Adrenal gland (tissue), 9 donors: ENCODE measurements at regions not wholly inside any gene's neighbourhood (a gene's known extent, or its start where the extent isn't known, plus 50 kb on each side); places are given as distances from the start of the nearest gene placed in this dataset.

Experiments used
- DNase-seq, 7 donors: peaks; one replicate each; pipeline ENCODE4 v3.0.0-alpha.2; 2019 to 2020
- H3K27ac ChIP-seq, 5 donors: fragments of 200-600 bp; sonication (generic) in 4 of 5; 1 replicate in 3 of 5; 2 replicates in 2 of 5; pipeline versions ENCODE4 v1.5.1 to v1.8.0; 2016 to 2020; ENCODE audit warnings: mild to moderate bottlenecking in 1 of 5
- H3K27me3 ChIP-seq: fragments of 200-600 bp; 2 replicates; pipeline ENCODE4 v1.8.0; 2021
- H3K36me3 ChIP-seq, 2 donors: fragments of 200-600 bp; replicated peaks in 1 of 2; 1 replicate in 1 of 2; 2 replicates in 1 of 2; pipeline versions ENCODE4 v1.5.1 to v1.8.0; 2018 to 2022
- H3K4me1 ChIP-seq, 2 donors: fragments of 200-600 bp; replicated peaks in 1 of 2; 1 replicate in 1 of 2; 2 replicates in 1 of 2; pipeline versions ENCODE4 v1.5.1 to v1.8.0; 2018 to 2021
- H3K4me3 ChIP-seq, 4 donors: fragments of 200-600 bp; sonication (generic) in 3 of 4; one replicate each; pipeline ENCODE4 v1.5.1; 2016 to 2018
- H3K9me3 ChIP-seq, 3 donors: fragments of 200-600 bp; sonication (generic) in 1 of 3; replicated peaks in 1 of 3; 1 replicate in 2 of 3; 2 replicates in 1 of 3; pipeline versions ENCODE4 v1.5.1 to v1.8.0; 2016 to 2021
- CTCF ChIP-seq, 6 experiments: fragments of 450-650 bp in 4 of 6; fragments of 200-600 bp in 2 of 6; sonication (generic) in 1 of 6; IDR thresholded peaks; 1 replicate in 5 of 6; 2 replicates in 1 of 6; pipeline versions ENCODE4 v1.5.1 to v1.8.0; 2016 to 2021; ENCODE audit warnings: antibody characterized with exemption in 6 of 6, mild to moderate bottlenecking in 2 of 6, moderate library complexity in 1 of 6
- POLR2A ChIP-seq, 2 donors: fragments of 450-650 bp; IDR thresholded peaks; one replicate each; pipeline ENCODE4 v1.6.1; 2017; ENCODE audit warnings: antibody characterized with exemption in 2 of 2, mild to moderate bottlenecking in 2 of 2, moderate library complexity in 1 of 2
- WGBS, 4 donors: extraction: QIAGEN DNeasy Blood & Tissue Kit in 2 of 4; methylation state at CpG; one replicate each; pipeline versions ENCODE4 v1.1.5 to v1.1.7; 2013 to 2017; 5-methylcytosine and 5-hydroxymethylcytosine counted together
- intact Hi-C, 2 donors: fragments of 100-400 bp; cut with DNase I; formaldehyde crosslinking; loops; one replicate each; pipeline versions ENCODE4 v1.14.1 to v1.15.0; 2022 to 2023
- donor health status: healthy with polysubstance abuse.
- donor health status: Bipolar disorder and iron deficiency.
- donor health status: DM: yes; HTN: yes; CAD: no.
- donor health status: DM: no; HTN: no; CAD: no.
- donor health status: DM: no; HTN: no; CAD: no.

GRCh38 chr10:2659660-2660209 lies 407.6 kb upstream of the PFKP start:
- no peak for DNase-seq
- TF ChIP-seq CTCF (IDR thresholded peaks at IDR 0.05) (no peak), POLR2A (IDR thresholded peaks at IDR 0.05) (no peak)
- Histone ChIP-seq H3K36me3 (no peaks in the 10 kb centered on the region), H3K4me3 (no peak overlapping the region), H3K4me1 (no peaks in the 10 kb centered on the region), H3K27ac (no peak overlapping the region), H3K9me3 (no peaks in the 10 kb centered on the region), H3K27me3 (no peaks in the 10 kb centered on the region)
- WGBS, 4 donors, result 64 to 69% (median 64%) methylated on average over 8 of the region's 8 CpGs
- intact Hi-C loops, result no loop called here

GRCh38 chr10:2658780-2659179 lies 408.6 kb upstream of the PFKP start:
- Histone ChIP-seq H3K9me3 (no peaks in the 10 kb centered on the region), H3K4me3 (no peak overlapping the region), H3K4me1 (no peaks in the 10 kb centered on the region), H3K36me3 (no peaks in the 10 kb centered on the region), H3K27ac (no peak overlapping the region), H3K27me3 (no peaks in the 10 kb centered on the region)
- intact Hi-C loops, result no loop called here
- no peak for DNase-seq
- 55 to 77% (median 73%) methylated on average over 4 of the region's 4 CpGs for WGBS, 4 donors
- TF ChIP-seq CTCF (IDR thresholded peaks at IDR 0.05) (no peak), POLR2A (IDR thresholded peaks at IDR 0.05) (no peak)

GRCh38 chr10:2650328-2650727 lies 417.0 kb upstream of the PFKP start:
- WGBS, 4 donors, result 56 to 62% (median 57%) methylated on average over 4 of the region's 4 CpGs
- H3K4me1 ChIP-seq, result no peaks in the 10 kb centered on the region
- intact Hi-C loops, result no loop called here
- no peak for TF ChIP-seq POLR2A (IDR thresholded peaks at IDR 0.05)
- TF ChIP-seq CTCF (IDR thresholded peaks at IDR 0.05), result no peak
- DNase-seq, result no peak
- H3K4me3 ChIP-seq, result no peak overlapping the region
- no peaks in the 10 kb centered on the region for H3K36me3 ChIP-seq
- H3K9me3 ChIP-seq, result no peaks in the 10 kb centered on the region
- H3K27me3 ChIP-seq, result no peaks in the 10 kb centered on the region
- H3K27ac ChIP-seq, result no peak overlapping the region

- intact Hi-C loops, result no loop called here
- Histone ChIP-seq H3K36me3 (no peaks in the 10 kb centered on the region), H3K4me1 (no peaks in the 10 kb centered on the region), H3K9me3 (no peaks in the 10 kb centered on the region), H3K4me3 (no peak overlapping the region), H3K27ac (no peak overlapping the region), H3K27me3 (no peaks in the 10 kb centered on the region)
- no peak for DNase-seq
- 82 to 87% (median 87%) methylated on average over 4 of the region's 4 CpGs for WGBS, 4 donors
- TF ChIP-seq CTCF (IDR thresholded peaks at IDR 0.05) (no peak), POLR2A (IDR thresholded peaks at IDR 0.05) (no peak)
Measured at GRCh38 chr10:2641028-2641427, 426.3 kb upstream of the PFKP start.
